Heart right ventricle (tissue), 16 donors: ENCODE measurements at regions not wholly inside any gene's neighbourhood (a gene's known extent, or its start where the extent isn't known, plus 50 kb on each side); places are given as distances from the start of the nearest gene placed in this dataset.
A peak's percentile ranks its signal among the peaks of the same experiment; 100 is the strongest.

Experiments used
- ATAC-seq, 8 donors: fragments of 200-7000 bp; cut with Tn5 transposase; one replicate each; pipeline ENCODE4 v1.9.1; 2020; ENCODE audit warnings: mild to moderate bottlenecking in 8 of 8, moderate library complexity in 8 of 8, moderate number of reproducible peaks in 1 of 8
- DNase-seq, 2 donors: peaks; one replicate each; pipeline ENCODE4 v3.0.0-alpha.2; 2020
- H3K27ac ChIP-seq, 10 donors: fragments of 200-600 bp; sonication (generic) in 2 of 10; one replicate each; pipeline versions ENCODE4 v1.5.0 to v1.8.0; 2020 to 2022; ENCODE audit warnings: mild to moderate bottlenecking in 3 of 10
- H3K27me3 ChIP-seq, 7 donors: fragments of 200-600 bp; one replicate each; pipeline ENCODE4 v1.8.0; 2021 to 2022; ENCODE audit warnings: mild to moderate bottlenecking in 2 of 7
- H3K36me3 ChIP-seq, 9 donors: fragments of 200-600 bp; sonication (generic) in 1 of 9; one replicate each; pipeline versions ENCODE4 v1.5.0 to v1.8.0; 2020 to 2022; ENCODE audit warnings: mild to moderate bottlenecking in 2 of 9
- H3K4me1 ChIP-seq, 9 donors: fragments of 200-600 bp; sonication (generic) in 1 of 9; one replicate each; pipeline versions ENCODE4 v1.5.0 to v1.8.0; 2020 to 2022; ENCODE audit warnings: mild to moderate bottlenecking in 4 of 9
- H3K4me3 ChIP-seq, 10 donors: fragments of 200-600 bp; sonication (generic) in 2 of 10; one replicate each; pipeline versions ENCODE4 v1.5.0 to v1.8.0; 2020 to 2022; ENCODE audit warnings: mild to moderate bottlenecking in 7 of 10, moderate library complexity in 2 of 10
- H3K9me3 ChIP-seq, 11 donors: fragments of 200-600 bp in 10 of 11; sonication (generic) in 2 of 11; one replicate each; pipeline versions ENCODE4 v1.5.0 to v1.8.0; 2013 to 2022; ENCODE audit warnings: mild to moderate bottlenecking in 2 of 11, control low read depth in 1 of 11, moderate library complexity in 1 of 11
- WGBS, 2 donors: extraction: QIAGEN DNeasy Blood & Tissue Kit; methylation state at CpG; one replicate each; pipeline ENCODE4 v1.1.7; 2013; ENCODE audit warnings: inconsistent platforms in 1 of 2; 5-methylcytosine and 5-hydroxymethylcytosine counted together
- intact Hi-C, 10 donors: fragments of 100-400 bp; cut with DNase I; formaldehyde crosslinking; loops; one replicate each; pipeline versions ENCODE4 v1.11.1 to v1.14.2; 2022
- TF ChIP-seq, protein P1 (sequence below), 9 donors: fragments of 200-600 bp; sonication (generic) in 2 of 9; IDR thresholded peaks; one replicate each; pipeline versions ENCODE4 v1.5.0 to v1.8.0; 2021 to 2022; ENCODE audit warnings: antibody characterized with exemption in 9 of 9, mild to moderate bottlenecking in 5 of 9, moderate library complexity in 1 of 9
- donor health status: Arrhythmogenic right ventricular cardiomyopathy.
- donor health status: ischemic (EF 13 %, LVEDD 7.1; RV severe dilation, severe dysfunction).
- donor health status: healthy with polysubstance abuse.
- donor health status: DM: no; HTN: yes; CAD: no.
- donor health status: DM: no; HTN: no; CAD: no.
- donor health status: ischemic (EF 25% LVEDD 6.9; RV normal size, moderate dysfunction).
- donor health status: ischemic (EF 25% LVEDD 5.7; RV mildly dilated, moderate dysfunction).
- donor health status: healthy.
- donor health status: DM: yes; HTN: yes; CAD: no.
- donor health status: Ischemic cardiomyopathy.
- donor health status: ischemic (EF 35%, LVEDD 5.7; RV mildly dilated, moderate dysfunction).
- donor health status: nonischemic (EF 11% LVEDD 7.7; RV severe dilation, severe dysfunction).
- donor health status: DM: yes; HTN: yes; CAD: no.
- donor health status: PGD.
- donor health status: ischemic (EF 29% LVEDD 5.4; RV normal size, mild dysfunction).
- donor health status: nonischemic (EF 23%, LVEDD 6.1; RV moderate dilation, normal function).

DNA sequence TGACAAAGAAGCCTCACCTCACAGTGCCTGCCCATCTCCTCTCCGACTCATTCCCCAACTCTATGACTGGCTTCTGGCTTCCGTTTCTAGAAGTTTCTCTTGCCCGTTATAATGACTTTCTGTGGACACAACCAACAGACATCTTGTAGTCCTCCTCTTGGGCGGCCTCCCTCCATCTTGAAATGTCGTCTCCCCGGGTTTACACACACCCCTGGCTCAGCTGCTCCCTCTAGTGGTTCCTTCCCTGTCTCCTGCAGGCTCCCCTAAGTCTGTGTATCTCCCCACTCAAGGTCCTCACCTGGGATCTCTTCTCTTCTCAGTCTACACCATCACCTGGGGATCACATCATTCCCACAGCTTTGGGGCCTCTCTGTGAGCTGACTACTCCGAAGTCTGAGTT is 123.4 kb upstream of the NEBL start:
- WGBS, 2 donors, result 92 to 94% methylated on average over 7 of the region's 7 CpGs
- Histone ChIP-seq H3K4me1 (peaks cover 0 to 12% (median 0%) of the 10 kb centered on the region in 9 donors), H3K9me3 (no peaks in the 10 kb centered on the region), H3K4me3 (no peak overlapping the region), H3K27ac (no peak overlapping the region), H3K27me3 (no peaks in the 10 kb centered on the region), H3K36me3 (no peaks in the 10 kb centered on the region)
- intact Hi-C loops, result no loop called here
- ATAC-seq (peak in 4 of 8 donors; percentile 46 to 66 (median 56)), DNase-seq (no peak)
- TF ChIP-seq, protein P1, sequence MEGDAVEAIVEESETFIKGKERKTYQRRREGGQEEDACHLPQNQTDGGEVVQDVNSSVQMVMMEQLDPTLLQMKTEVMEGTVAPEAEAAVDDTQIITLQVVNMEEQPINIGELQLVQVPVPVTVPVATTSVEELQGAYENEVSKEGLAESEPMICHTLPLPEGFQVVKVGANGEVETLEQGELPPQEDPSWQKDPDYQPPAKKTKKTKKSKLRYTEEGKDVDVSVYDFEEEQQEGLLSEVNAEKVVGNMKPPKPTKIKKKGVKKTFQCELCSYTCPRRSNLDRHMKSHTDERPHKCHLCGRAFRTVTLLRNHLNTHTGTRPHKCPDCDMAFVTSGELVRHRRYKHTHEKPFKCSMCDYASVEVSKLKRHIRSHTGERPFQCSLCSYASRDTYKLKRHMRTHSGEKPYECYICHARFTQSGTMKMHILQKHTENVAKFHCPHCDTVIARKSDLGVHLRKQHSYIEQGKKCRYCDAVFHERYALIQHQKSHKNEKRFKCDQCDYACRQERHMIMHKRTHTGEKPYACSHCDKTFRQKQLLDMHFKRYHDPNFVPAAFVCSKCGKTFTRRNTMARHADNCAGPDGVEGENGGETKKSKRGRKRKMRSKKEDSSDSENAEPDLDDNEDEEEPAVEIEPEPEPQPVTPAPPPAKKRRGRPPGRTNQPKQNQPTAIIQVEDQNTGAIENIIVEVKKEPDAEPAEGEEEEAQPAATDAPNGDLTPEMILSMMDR (IDR thresholded peaks at IDR 0.05), result peak in 7 of 9 donors; percentile 25 to 45 (median 33)

DNA sequence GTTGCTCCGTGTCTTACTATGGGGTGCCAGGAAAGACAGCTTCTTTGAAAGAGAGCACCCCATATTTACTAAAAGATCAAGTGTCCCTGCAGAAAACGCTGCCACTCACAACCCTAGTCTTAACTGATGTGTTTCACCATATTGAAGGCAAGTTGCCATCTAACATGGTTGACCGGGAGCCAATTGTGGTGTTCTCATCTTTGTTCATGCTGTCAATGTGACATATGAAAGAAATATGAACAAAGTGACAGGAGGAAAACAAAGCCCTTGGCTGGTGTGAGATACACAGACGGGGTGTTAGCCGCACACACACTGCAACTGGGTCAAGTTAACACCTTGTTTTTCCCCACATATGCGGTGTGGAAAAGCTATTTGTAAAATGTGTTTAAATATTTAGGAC is 122.3 kb upstream of the NEBL start:
- Histone ChIP-seq H3K27me3 (no peaks in the 10 kb centered on the region), H3K27ac (no peak overlapping the region), H3K36me3 (no peaks in the 10 kb centered on the region), H3K4me3 (no peak overlapping the region), H3K9me3 (no peaks in the 10 kb centered on the region), H3K4me1 (peaks cover 0 to 12% (median 0%) of the 10 kb centered on the region in 9 donors)
- intact Hi-C loops, result loop anchor here in 1 of 10 donors (10.0 kb wide), 1 partner anchor 125 kb away; the partner anchor contains the start of gene NEBL
- ATAC-seq (no peak), DNase-seq (no peak)
- TF ChIP-seq, protein P1 (IDR thresholded peaks at IDR 0.05), result no peak
- 84 to 90% methylated on average over 6 of the region's 6 CpGs for whole genome bisulfite sequencing, 2 donors

DNA sequence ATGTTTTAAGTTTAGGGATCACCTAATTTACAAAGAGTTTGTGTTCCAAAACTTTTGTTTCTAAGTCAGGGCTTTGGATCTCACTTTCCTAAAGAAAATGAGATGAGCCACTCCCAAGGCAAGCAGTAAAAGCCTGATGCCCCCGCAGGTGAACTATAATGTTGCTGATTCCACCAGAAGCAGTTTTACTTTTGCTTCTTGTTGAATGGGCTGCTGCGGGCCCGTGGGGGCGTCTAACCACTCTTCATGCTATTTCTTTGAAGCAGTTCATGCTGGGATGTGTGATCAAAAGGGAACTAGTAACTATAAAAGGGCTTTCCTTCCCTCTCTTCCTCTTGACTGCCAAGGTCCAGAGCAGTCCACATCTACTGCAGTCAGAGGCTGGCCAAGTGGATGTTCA is 118.7 kb upstream of the NEBL start:
- 68 to 76% methylated on average over 4 of the region's 4 CpGs for WGBS, 2 donors
- Histone ChIP-seq H3K4me3 (no peak overlapping the region), H3K27ac (no peak overlapping the region), H3K9me3 (no peaks in the 10 kb centered on the region), H3K36me3 (no peaks in the 10 kb centered on the region), H3K27me3 (no peaks in the 10 kb centered on the region), H3K4me1 (peaks cover 0 to 6% (median 0%) of the 10 kb centered on the region in 9 donors)
- TF ChIP-seq, protein P1 (IDR thresholded peaks at IDR 0.05), result no peak
- DNase-seq, result no peak
- ATAC-seq, result no peak
- intact Hi-C loops, result loop anchor here in 1 of 10 donors (10.0 kb wide), 1 partner anchor 121 kb away; the partner anchor contains the start of gene NEBL

DNA sequence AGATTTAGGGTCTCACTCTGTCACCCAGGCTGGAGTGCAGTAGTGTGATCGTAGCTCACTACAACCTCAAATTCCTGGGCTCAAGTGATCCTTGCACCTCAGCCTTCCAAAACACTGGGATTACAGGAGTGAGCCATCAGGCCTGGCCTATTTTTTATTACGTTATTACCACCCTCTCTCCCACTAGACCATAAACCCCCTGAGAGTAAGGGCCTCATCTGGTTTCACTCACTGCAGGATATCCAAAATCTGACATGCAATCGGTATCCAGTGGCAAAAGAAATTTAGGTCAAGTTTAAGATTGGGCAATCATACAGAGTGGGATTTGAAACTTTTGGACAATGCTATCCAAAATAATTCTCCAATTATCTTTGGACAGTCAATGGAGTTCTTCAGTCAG is 117.0 kb upstream of the NEBL start:
- Histone ChIP-seq H3K27me3 (no peaks in the 10 kb centered on the region), H3K36me3 (no peaks in the 10 kb centered on the region), H3K9me3 (no peaks in the 10 kb centered on the region), H3K4me3 (no peak overlapping the region), H3K27ac (no peak overlapping the region), H3K4me1 (peaks cover 0 to 11% (median 0%) of the 10 kb centered on the region in 9 donors)
- TF ChIP-seq, protein P1 (IDR thresholded peaks at IDR 0.05), result no peak
- WGBS, 2 donors, result 73 to 89% methylated on average over 3 of the region's 3 CpGs
- intact Hi-C loops, result loop anchor here in 1 of 10 donors (10.0 kb wide), 1 partner anchor 119 kb away; the partner anchor contains the start of gene NEBL
- ATAC-seq (peak in 1 of 8 donors; percentile 34), DNase-seq (no peak)
